Adrenal gland (tissue), 9 donors: ENCODE measurements at regions not wholly inside any gene's neighbourhood (a gene's known extent, or its start where the extent isn't known, plus 50 kb on each side); places are given as distances from the start of the nearest gene placed in this dataset.

Experiments used
- DNase-seq, 7 donors: peaks; one replicate each; pipeline ENCODE4 v3.0.0-alpha.2; 2019 to 2020
- H3K27ac ChIP-seq, 5 donors: fragments of 200-600 bp; sonication (generic) in 4 of 5; 1 replicate in 3 of 5; 2 replicates in 2 of 5; pipeline versions ENCODE4 v1.5.1 to v1.8.0; 2016 to 2020; ENCODE audit warnings: mild to moderate bottlenecking in 1 of 5
- H3K27me3 ChIP-seq: fragments of 200-600 bp; 2 replicates; pipeline ENCODE4 v1.8.0; 2021
- H3K36me3 ChIP-seq, 2 donors: fragments of 200-600 bp; replicated peaks in 1 of 2; 1 replicate in 1 of 2; 2 replicates in 1 of 2; pipeline versions ENCODE4 v1.5.1 to v1.8.0; 2018 to 2022
- H3K4me1 ChIP-seq, 2 donors: fragments of 200-600 bp; replicated peaks in 1 of 2; 1 replicate in 1 of 2; 2 replicates in 1 of 2; pipeline versions ENCODE4 v1.5.1 to v1.8.0; 2018 to 2021
- H3K4me3 ChIP-seq, 4 donors: fragments of 200-600 bp; sonication (generic) in 3 of 4; one replicate each; pipeline ENCODE4 v1.5.1; 2016 to 2018
- H3K9me3 ChIP-seq, 3 donors: fragments of 200-600 bp; sonication (generic) in 1 of 3; replicated peaks in 1 of 3; 1 replicate in 2 of 3; 2 replicates in 1 of 3; pipeline versions ENCODE4 v1.5.1 to v1.8.0; 2016 to 2021
- CTCF ChIP-seq, 6 experiments: fragments of 450-650 bp in 4 of 6; fragments of 200-600 bp in 2 of 6; sonication (generic) in 1 of 6; IDR thresholded peaks; 1 replicate in 5 of 6; 2 replicates in 1 of 6; pipeline versions ENCODE4 v1.5.1 to v1.8.0; 2016 to 2021; ENCODE audit warnings: antibody characterized with exemption in 6 of 6, mild to moderate bottlenecking in 2 of 6, moderate library complexity in 1 of 6
- POLR2A ChIP-seq, 2 donors: fragments of 450-650 bp; IDR thresholded peaks; one replicate each; pipeline ENCODE4 v1.6.1; 2017; ENCODE audit warnings: antibody characterized with exemption in 2 of 2, mild to moderate bottlenecking in 2 of 2, moderate library complexity in 1 of 2
- WGBS, 4 donors: extraction: QIAGEN DNeasy Blood & Tissue Kit in 2 of 4; methylation state at CpG; one replicate each; pipeline versions ENCODE4 v1.1.5 to v1.1.7; 2013 to 2017; 5-methylcytosine and 5-hydroxymethylcytosine counted together
- intact Hi-C, 2 donors: fragments of 100-400 bp; cut with DNase I; formaldehyde crosslinking; loops; one replicate each; pipeline versions ENCODE4 v1.14.1 to v1.15.0; 2022 to 2023
- donor health status: healthy with polysubstance abuse.
- donor health status: Bipolar disorder and iron deficiency.
- donor health status: DM: yes; HTN: yes; CAD: no.
- donor health status: DM: no; HTN: no; CAD: no.
- donor health status: DM: no; HTN: no; CAD: no.

GRCh38 chr16:9406038-9406712 is 314.7 kb downstream of the HAPSTR1 start:
- H3K36me3 ChIP-seq = no peaks in the 10 kb centered on the region
- no peaks in the 10 kb centered on the region for H3K4me1 ChIP-seq
- intact Hi-C loops = no loop called here
- H3K9me3 ChIP-seq = no peaks in the 10 kb centered on the region
- TF ChIP-seq POLR2A (IDR thresholded peaks at IDR 0.05) (no peak), CTCF (IDR thresholded peaks at IDR 0.05) (no peak)
- H3K27ac ChIP-seq = no peak overlapping the region
- no peak overlapping the region for H3K4me3 ChIP-seq
- DNase-seq = no peak
- no peaks in the 10 kb centered on the region for H3K27me3 ChIP-seq
- 53 to 75% (median 73%) methylated on average over 4 of the region's 4 CpGs for WGBS, 4 donors

GRCh38 chr16:9407206-9407758 is 315.8 kb downstream of the HAPSTR1 start:
- DNase-seq = no peak

GRCh38 chr16:9408297-9408878 is 316.9 kb downstream of the HAPSTR1 start:
- Histone ChIP-seq H3K4me1 (no peaks in the 10 kb centered on the region), H3K9me3 (no peaks in the 10 kb centered on the region), H3K27me3 (no peaks in the 10 kb centered on the region), H3K36me3 (no peaks in the 10 kb centered on the region), H3K4me3 (no peak overlapping the region), H3K27ac (no peak overlapping the region)
- intact Hi-C loops = no loop called here
- 36 to 53% (median 47%) methylated on average over 9 of the region's 9 CpGs for WGBS, 4 donors
- TF ChIP-seq POLR2A (IDR thresholded peaks at IDR 0.05) (no peak), CTCF (IDR thresholded peaks at IDR 0.05) (no peak)
- DNase-seq = no peak

More at GRCh38 chr16:9407206-9407758, 315.8 kb downstream of the HAPSTR1 start:
- Histone ChIP-seq H3K9me3 (no peaks in the 10 kb centered on the region), H3K27me3 (no peaks in the 10 kb centered on the region), H3K27ac (no peak overlapping the region), H3K36me3 (no peaks in the 10 kb centered on the region), H3K4me1 (no peaks in the 10 kb centered on the region), H3K4me3 (no peak overlapping the region)
- WGBS, 4 donors = 78 to 85% (median 82%) methylated on average over 5 to 6 of the region's 6 CpGs
- intact Hi-C loops = no loop called here
- TF ChIP-seq CTCF (IDR thresholded peaks at IDR 0.05) = no peak
- TF ChIP-seq POLR2A (IDR thresholded peaks at IDR 0.05) = no peak

- Histone ChIP-seq H3K4me3 (no peak overlapping the region), H3K9me3 (no peaks in the 10 kb centered on the region), H3K27ac (no peak overlapping the region), H3K4me1 (no peaks in the 10 kb centered on the region), H3K27me3 (no peaks in the 10 kb centered on the region), H3K36me3 (no peaks in the 10 kb centered on the region)
- 62 to 78% (median 75%) methylated on average over 10 of the region's 10 CpGs for WGBS, 4 donors
- TF ChIP-seq CTCF (IDR thresholded peaks at IDR 0.05) (no peak), POLR2A (IDR thresholded peaks at IDR 0.05) (no peak)
- DNase-seq = no peak
- intact Hi-C loops = no loop called here
Measured at GRCh38 chr16:9409560-9410493, 318.4 kb downstream of the HAPSTR1 start.
